Superior temporal gyrus (tissue), 1 donor: ENCODE measurements at regions not wholly inside any gene's neighbourhood (a gene's known extent, or its start where the extent isn't known, plus 50 kb on each side); places are given as distances from the start of the nearest gene placed in this dataset.

ENCODE experiments used
- DNase-seq: peaks from one replicate; pipeline ENCODE4 v3.0.0-alpha.2; 2016; ENCODE audit errors: extremely low spot score

- no peak for DNase-seq
Measured at GRCh38 chr1:185581020-185581419, 153.2 kb upstream of the HMCN1 start.

GRCh38 chr1:185578293-185578692 is 155.9 kb upstream of the HMCN1 start:
- DNase-seq: no peak

- DNase-seq: no peak
Measured at GRCh38 chr1:185574139-185574875, 159.9 kb upstream of the HMCN1 start.

GRCh38 chr1:185573677-185574076 is 160.5 kb upstream of the HMCN1 start:
- no peak for DNase-seq

GRCh38 chr1:185573162-185573561 is 161.0 kb upstream of the HMCN1 start:
- no peak for DNase-seq

GRCh38 chr1:185570962-185571361 is 163.2 kb upstream of the HMCN1 start:
- no peak for DNase-seq

- DNase-seq: no peak
Measured at GRCh38 chr1:185568155-185569123, 165.8 kb upstream of the HMCN1 start.

- no peak for DNase-seq
Measured at GRCh38 chr1:185567440-185567839, 166.8 kb upstream of the HMCN1 start.

GRCh38 chr1:185566995-185567394 is 167.2 kb upstream of the HMCN1 start:
- no peak for DNase-seq

- no peak for DNase-seq
Measured at GRCh38 chr1:185565302-185565701, 168.9 kb upstream of the HMCN1 start.

- no peak for DNase-seq
Measured at GRCh38 chr1:185564816-185565215, 169.4 kb upstream of the HMCN1 start.

- no peak for DNase-seq
Measured at GRCh38 chr1:185562461-185563359, 171.5 kb upstream of the HMCN1 start.

- no peak for DNase-seq
Measured at GRCh38 chr1:185561629-185562028, 172.6 kb upstream of the HMCN1 start.

- no peak for DNase-seq
Measured at GRCh38 chr1:185560760-185561159, 173.4 kb upstream of the HMCN1 start.

GRCh38 chr1:185559684-185560331 is 174.4 kb upstream of the HMCN1 start:
- DNase-seq: peak; percentile 56

GRCh38 chr1:185559151-185559550 is 175.0 kb upstream of the HMCN1 start:
- DNase-seq: no peak

- no peak for DNase-seq
Measured at GRCh38 chr1:185556561-185556960, 177.6 kb upstream of the HMCN1 start.

GRCh38 chr1:185555743-185556142 is 178.4 kb upstream of the HMCN1 start:
- DNase-seq: no peak

GRCh38 chr1:185551008-185551407 is 183.2 kb upstream of the HMCN1 start:
- no peak for DNase-seq

GRCh38 chr1:185549906-185550305 is 184.3 kb upstream of the HMCN1 start:
- DNase-seq: no peak

- no peak for DNase-seq
Measured at GRCh38 chr1:185546029-185546428, 188.2 kb upstream of the HMCN1 start.
